Loucy (cell line): ENCODE measurements at regions not wholly inside any gene's neighbourhood (a gene's known extent, or its start where the extent isn't known, plus 50 kb on each side); places are given as distances from the start of the nearest gene placed in this dataset.

Experiments used
- EZH2phosphoT487 ChIP-seq: fragments of 200-600 bp; IDR thresholded peaks from 2 replicates; pipeline ENCODE4 v1.6.1; 2018; ENCODE audit warnings: antibody characterized with exemption, mild to moderate bottlenecking, moderate library complexity, borderline replicate concordance
- TF ChIP-seq, protein P1 (sequence below): fragments of 200-600 bp; sonication (generic); conservative IDR thresholded peaks from 2 replicates; pipeline ENCODE4 v1.5.1; 2014; ENCODE audit warnings: mild to moderate bottlenecking, antibody characterized with exemption, low read length

GRCh38 chr15:87496109-87496508 lies 760.4 kb downstream of the NTRK3 start:
- TF ChIP-seq, protein P1, sequence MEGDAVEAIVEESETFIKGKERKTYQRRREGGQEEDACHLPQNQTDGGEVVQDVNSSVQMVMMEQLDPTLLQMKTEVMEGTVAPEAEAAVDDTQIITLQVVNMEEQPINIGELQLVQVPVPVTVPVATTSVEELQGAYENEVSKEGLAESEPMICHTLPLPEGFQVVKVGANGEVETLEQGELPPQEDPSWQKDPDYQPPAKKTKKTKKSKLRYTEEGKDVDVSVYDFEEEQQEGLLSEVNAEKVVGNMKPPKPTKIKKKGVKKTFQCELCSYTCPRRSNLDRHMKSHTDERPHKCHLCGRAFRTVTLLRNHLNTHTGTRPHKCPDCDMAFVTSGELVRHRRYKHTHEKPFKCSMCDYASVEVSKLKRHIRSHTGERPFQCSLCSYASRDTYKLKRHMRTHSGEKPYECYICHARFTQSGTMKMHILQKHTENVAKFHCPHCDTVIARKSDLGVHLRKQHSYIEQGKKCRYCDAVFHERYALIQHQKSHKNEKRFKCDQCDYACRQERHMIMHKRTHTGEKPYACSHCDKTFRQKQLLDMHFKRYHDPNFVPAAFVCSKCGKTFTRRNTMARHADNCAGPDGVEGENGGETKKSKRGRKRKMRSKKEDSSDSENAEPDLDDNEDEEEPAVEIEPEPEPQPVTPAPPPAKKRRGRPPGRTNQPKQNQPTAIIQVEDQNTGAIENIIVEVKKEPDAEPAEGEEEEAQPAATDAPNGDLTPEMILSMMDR: no peak
- TF ChIP-seq EZH2phosphoT487: no peak
